Mucosa of descending colon (tissue), 3 donors: ENCODE measurements at regions not wholly inside any gene's neighbourhood (a gene's known extent, or its start where the extent isn't known, plus 50 kb on each side); places are given as distances from the start of the nearest gene placed in this dataset.
A peak's percentile ranks its signal among the peaks of the same experiment; 100 is the strongest.
"Not testable (repeated sequence)": the region's sequence is repeated elsewhere in the genome, so short reads cannot be mapped to it uniquely, and the experiment has no call there.

Experiments
- ATAC-seq: fragments of 200-7000 bp; cut with Tn5 transposase; one replicate; pipeline ENCODE4 v1.9.1; 2020; ENCODE audit warnings: mild to moderate bottlenecking, moderate library complexity
- DNase-seq, 3 donors: peaks; one replicate each; pipeline ENCODE4 v3.0.0-alpha.2; 2020
- H3K36me3 ChIP-seq: fragments of 200-600 bp; one replicate; pipeline ENCODE4 v1.8.0; 2021; ENCODE audit warnings: low read depth, mild to moderate bottlenecking
- H3K4me1 ChIP-seq: fragments of 200-600 bp; one replicate; pipeline ENCODE4 v1.8.0; 2021; ENCODE audit warnings: low read depth, mild to moderate bottlenecking
- H3K4me3 ChIP-seq: fragments of 200-600 bp; one replicate; pipeline ENCODE4 v1.8.0; 2021; ENCODE audit warnings: mild to moderate bottlenecking
- H3K9me3 ChIP-seq: fragments of 200-600 bp; one replicate; pipeline ENCODE4 v1.8.0; 2021; ENCODE audit warnings: mild to moderate bottlenecking
- intact Hi-C, 2 donors: fragments of 100-400 bp; cut with DNase I in 1 of 2; cut with micrococcal nuclease in 1 of 2; formaldehyde crosslinking; loops; one replicate each; pipeline versions ENCODE4 v1.11.0 to v1.11.1; 2022; cut with DNase I, micrococcal nuclease
- TF ChIP-seq, protein P1 (sequence below): fragments of 200-600 bp; IDR thresholded peaks from one replicate; pipeline ENCODE4 v1.8.0; 2022; ENCODE audit warnings: antibody characterized with exemption, mild to moderate bottlenecking
- donor health status: DM: no; HTN: no; CAD: no; lungs with moderate emphysema.
- donor health status: DM: no; HTN: no; CAD: no.
- donor health status: DM: no; HTN: yes; CAD: no.

DNA sequence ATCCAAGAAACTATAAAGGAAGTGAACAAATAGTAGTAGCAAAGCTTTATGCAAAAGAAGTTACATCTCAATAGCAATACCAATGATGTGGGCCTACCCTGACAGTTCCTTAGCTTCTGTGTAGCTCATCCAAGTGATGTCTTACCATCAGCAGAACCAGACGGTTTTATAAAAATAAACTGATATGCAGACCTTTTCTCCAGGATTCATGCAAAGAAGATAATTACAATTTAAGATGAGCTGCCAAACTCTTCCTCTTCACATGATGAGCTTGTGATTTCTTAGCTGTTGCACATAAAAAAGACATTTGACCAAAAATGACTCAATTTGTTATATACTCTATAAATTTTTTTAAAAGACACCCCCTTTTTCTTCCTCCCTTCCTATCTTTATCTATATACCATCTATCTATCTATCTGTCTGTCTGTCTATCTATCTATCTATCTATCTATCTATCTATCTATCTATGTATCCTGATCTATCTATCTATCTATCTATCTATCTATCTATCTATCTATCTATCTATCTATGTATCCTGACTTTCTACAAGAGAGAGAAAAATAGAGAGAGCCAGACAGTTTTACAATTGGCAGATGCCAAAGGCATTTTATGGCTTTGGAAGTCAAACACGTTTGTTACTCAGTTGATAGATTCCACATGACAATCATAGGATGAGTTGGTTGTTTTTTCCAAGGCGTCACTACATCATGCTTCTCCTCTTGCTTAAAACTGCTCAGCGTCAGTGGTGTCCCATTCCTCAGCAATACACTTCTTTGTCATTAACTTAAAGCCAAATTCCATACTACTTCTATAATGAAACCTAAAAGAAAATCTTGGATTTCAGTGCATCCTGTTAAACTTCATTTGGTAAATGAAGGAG, 65.9 kb upstream of the ACTR3 start:
- no peak overlapping the region for H3K4me3 ChIP-seq
- TF ChIP-seq, protein P1, sequence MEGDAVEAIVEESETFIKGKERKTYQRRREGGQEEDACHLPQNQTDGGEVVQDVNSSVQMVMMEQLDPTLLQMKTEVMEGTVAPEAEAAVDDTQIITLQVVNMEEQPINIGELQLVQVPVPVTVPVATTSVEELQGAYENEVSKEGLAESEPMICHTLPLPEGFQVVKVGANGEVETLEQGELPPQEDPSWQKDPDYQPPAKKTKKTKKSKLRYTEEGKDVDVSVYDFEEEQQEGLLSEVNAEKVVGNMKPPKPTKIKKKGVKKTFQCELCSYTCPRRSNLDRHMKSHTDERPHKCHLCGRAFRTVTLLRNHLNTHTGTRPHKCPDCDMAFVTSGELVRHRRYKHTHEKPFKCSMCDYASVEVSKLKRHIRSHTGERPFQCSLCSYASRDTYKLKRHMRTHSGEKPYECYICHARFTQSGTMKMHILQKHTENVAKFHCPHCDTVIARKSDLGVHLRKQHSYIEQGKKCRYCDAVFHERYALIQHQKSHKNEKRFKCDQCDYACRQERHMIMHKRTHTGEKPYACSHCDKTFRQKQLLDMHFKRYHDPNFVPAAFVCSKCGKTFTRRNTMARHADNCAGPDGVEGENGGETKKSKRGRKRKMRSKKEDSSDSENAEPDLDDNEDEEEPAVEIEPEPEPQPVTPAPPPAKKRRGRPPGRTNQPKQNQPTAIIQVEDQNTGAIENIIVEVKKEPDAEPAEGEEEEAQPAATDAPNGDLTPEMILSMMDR = no peak
- H3K9me3 ChIP-seq = no peaks in the 10 kb centered on the region
- DNase-seq = no peak
- peaks cover 1% of the 10 kb centered on the region for H3K4me1 ChIP-seq
- no peaks in the 10 kb centered on the region for H3K36me3 ChIP-seq
- intact Hi-C loops = no loop called here
- no peak for ATAC-seq

DNA sequence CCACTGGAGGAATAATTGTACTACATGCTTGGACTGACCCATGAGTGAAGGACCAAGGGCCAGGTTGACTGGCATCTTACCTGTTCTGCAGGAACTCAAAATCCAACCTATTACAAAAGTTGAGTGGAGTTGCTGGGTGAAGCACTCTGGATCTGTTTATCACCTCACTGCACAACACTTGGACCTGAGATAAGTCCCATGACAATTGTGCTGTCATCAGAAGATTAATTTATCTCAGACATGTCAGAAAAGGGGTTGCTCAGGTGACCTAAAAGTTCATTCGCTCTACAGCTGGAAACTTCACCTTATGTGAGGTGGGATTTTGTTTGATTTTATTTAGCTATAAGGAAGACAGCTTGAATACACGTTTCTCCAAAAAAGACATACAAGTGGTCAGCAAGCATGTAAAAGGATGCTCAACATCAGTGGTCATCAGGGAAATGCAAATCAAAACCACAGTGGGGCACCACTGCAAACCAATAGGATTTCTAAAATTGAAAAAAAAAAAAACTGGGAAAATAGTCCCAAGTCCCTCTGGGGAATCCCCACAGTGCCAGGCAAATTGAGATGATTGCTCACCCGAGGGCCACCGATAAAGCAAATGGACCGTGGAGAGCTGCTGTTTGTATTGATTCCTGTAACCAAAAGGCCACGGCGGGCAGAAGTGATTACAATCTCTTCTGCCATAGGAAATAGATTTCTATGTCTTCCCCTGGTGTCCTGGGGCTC, 65.8 kb upstream of the SLC35F5 start:
- Histone ChIP-seq H3K36me3 (no peaks in the 10 kb centered on the region), H3K4me1 (peaks cover 5% of the 10 kb centered on the region), H3K4me3 (no peak overlapping the region), H3K9me3 (no peaks in the 10 kb centered on the region)
- TF ChIP-seq, protein P1 = no peak
- intact Hi-C loops = no loop called here
- DNase-seq (no peak), ATAC-seq (no peak)

DNA sequence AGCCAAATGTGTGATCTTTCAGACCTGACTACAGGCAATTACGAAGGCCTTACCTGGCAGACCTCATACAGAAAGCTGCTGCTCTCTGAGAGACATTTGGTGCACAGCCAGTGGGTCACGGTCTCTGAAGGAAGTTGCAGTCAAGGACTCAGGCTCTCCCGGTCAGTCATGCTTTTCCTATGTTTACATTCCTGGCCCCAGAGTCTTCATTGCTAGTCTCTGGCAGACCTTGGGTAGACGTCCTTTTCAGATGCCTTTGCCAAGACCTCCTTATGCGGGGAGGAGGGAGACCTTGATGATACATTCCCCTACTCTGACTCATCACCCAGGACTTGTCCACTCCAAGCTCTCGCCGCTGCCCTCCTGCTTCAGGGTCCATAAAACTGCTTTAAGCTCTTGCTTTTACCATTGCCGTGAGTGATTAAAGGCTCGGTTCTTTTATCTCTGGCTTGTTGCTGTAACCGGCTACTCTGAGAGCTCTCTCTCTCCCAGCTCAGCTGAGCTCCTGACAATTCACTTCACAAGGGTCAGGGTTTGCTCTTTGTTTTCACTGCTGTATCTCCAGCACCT, 62.0 kb upstream of the SLC35F5 start:
- DNase-seq (peak in 1 of 3 donors; percentile 15), ATAC-seq (peak; percentile 81)
- H3K4me1 ChIP-seq = peaks cover 5% of the 10 kb centered on the region
- TF ChIP-seq, protein P1 = no peak
- intact Hi-C loops = no loop called here
- no peaks in the 10 kb centered on the region for H3K36me3 ChIP-seq
- no peaks in the 10 kb centered on the region for H3K9me3 ChIP-seq
- no peak overlapping the region for H3K4me3 ChIP-seq

DNA sequence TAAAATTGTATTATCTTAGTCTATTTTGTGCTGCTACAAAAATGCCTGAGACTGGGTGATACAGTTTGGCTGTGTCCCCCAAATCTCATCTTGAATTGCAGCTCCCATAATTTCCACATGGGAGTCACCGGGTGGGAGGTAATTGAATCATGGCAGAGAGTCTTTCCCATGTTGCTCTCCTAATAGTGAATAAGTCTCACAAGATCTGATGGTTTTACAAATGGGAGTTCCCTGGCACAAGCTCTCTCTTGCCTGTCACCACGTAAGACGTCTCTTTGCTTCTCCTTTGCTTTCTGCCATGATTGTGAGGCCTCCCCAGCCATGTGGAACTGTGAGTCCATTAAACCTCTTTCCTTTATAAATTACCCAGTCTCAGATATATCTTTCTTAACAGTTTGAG, 57.0 kb upstream of the SLC35F5 start:
- DNase-seq, intact Hi-C loops: not testable (repeated sequence)

DNA sequence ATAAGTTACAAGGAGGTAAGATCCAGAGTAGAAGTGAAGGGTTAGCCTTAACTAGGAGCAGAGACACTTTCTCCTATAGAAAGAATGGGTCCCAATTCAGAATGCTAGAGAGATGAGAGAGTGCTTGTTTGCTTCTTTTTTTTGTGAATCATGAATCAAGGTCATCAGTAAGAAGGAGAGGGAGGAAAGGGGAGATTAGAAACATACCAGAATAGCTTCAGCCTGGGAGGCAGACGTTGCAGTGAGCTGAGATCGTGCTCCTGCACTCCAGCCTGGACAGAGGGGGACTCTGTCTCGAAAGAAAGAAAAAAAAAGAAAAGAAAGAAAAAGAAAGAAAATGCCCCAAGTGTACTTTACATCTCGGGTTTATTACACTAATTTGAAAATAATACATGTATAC, 55.8 kb upstream of the SLC35F5 start:
- TF ChIP-seq, protein P1 = no peak
- ATAC-seq = no peak
- Histone ChIP-seq H3K4me3 (no peak overlapping the region), H3K4me1 (no peaks in the 10 kb centered on the region), H3K9me3 (no peaks in the 10 kb centered on the region), H3K36me3 (no peaks in the 10 kb centered on the region)
- intact Hi-C loops = no loop called here
- no peak for DNase-seq

More for the DNA sequence above, 57.0 kb upstream of the SLC35F5 start:
- not testable (repeated sequence) for H3K9me3 ChIP-seq, ATAC-seq, H3K4me3 ChIP-seq, H3K4me1 ChIP-seq, H3K36me3 ChIP-seq
